CD4-positive, alpha-beta T cell (primary cell): ENCODE measurements at regions not wholly inside any gene's neighbourhood (a gene's known extent, or its start where the extent isn't known, plus 50 kb on each side); places are given as distances from the start of the nearest gene placed in this dataset.

Experiments
- ATAC-seq: fragments of 200-7000 bp; cut with Tn5 transposase; one replicate; pipeline ENCODE4 v1.10.0; 2022; ENCODE audit warnings: mild to moderate bottlenecking; ENCODE audit not compliant: poor library complexity
- CTCF ChIA-PET: fragments of 350-600 bp; sonication (Branson Sonifier 250); formaldehyde crosslinking; loops from one replicate; lab custom pipeline; 2021; ENCODE audit warnings: antibody characterized with exemption, inconsistent platforms; lab: Charles Lee
- POLR2A ChIA-PET: fragments of 350-600 bp; sonication (Branson Sonifier 250); formaldehyde crosslinking; loops from one replicate; lab custom pipeline; 2021; ENCODE audit warnings: antibody characterized with exemption, inconsistent platforms; lab: Charles Lee
- DNase-seq, 14 experiments: peaks; one replicate each; pipeline ENCODE4 v3.0.0-alpha.2; 2013 to 2020; ENCODE audit warnings: mixed read lengths in 2 of 14
- H3K27ac ChIP-seq, 2 donors: one replicate each; pipeline versions ENCODE4 v1.5.1 to v1.7.0; 2013; ENCODE audit warnings: low read length in 2 of 2, low read depth in 1 of 2, mild to moderate bottlenecking in 1 of 2
- H3K27me3 ChIP-seq, 2 experiments: 1 replicate in 1 of 2; 2 replicates in 1 of 2; pipeline versions ENCODE4 v1.6.1 to v1.7.0; 2013; ENCODE audit warnings: low read length in 2 of 2, control low read depth in 1 of 2, mild to moderate bottlenecking in 1 of 2, moderate library complexity in 1 of 2; ENCODE audit not compliant: insufficient read depth in 2 of 2, control insufficient read depth in 1 of 2
- H3K36me3 ChIP-seq: one replicate; pipeline ENCODE4 v1.6.1; 2013; ENCODE audit warnings: low read length, control low read depth; ENCODE audit not compliant: insufficient read depth
- H3K4me1 ChIP-seq: one replicate; pipeline ENCODE4 v1.6.1; 2013; ENCODE audit warnings: low read length, control low read depth; ENCODE audit not compliant: insufficient read depth
- H3K4me3 ChIP-seq: one replicate; pipeline ENCODE4 v1.5.1; 2013; ENCODE audit warnings: mild to moderate bottlenecking, low read length, moderate library complexity
- H3K9me3 ChIP-seq, 2 experiments: 1 replicate in 1 of 2; 2 replicates in 1 of 2; pipeline versions ENCODE4 v1.6.1 to v1.7.0; 2013; ENCODE audit warnings: low read length in 2 of 2, mild to moderate bottlenecking in 2 of 2, control low read depth in 1 of 2, moderate library complexity in 1 of 2; ENCODE audit not compliant: control insufficient read depth in 1 of 2, insufficient read depth in 1 of 2
- H3K27ac Mint-ChIP-seq: one replicate; pipeline ENCODE4 v1.8.0; 2020; ENCODE audit warnings: mixed read lengths
- H3K27me3 Mint-ChIP-seq: one replicate; pipeline ENCODE4 v1.8.0; 2021; ENCODE audit warnings: mixed read lengths
- H3K36me3 Mint-ChIP-seq: one replicate; pipeline ENCODE4 v1.8.0; 2021; ENCODE audit warnings: low read depth, mixed read lengths
- H3K4me1 Mint-ChIP-seq: one replicate; pipeline ENCODE4 v1.8.0; 2021; ENCODE audit warnings: low read depth, mixed read lengths
- H3K4me3 Mint-ChIP-seq: one replicate; pipeline ENCODE4 v1.8.0; 2020; ENCODE audit warnings: mild to moderate bottlenecking, mixed read lengths
- H3K9me3 Mint-ChIP-seq: one replicate; pipeline ENCODE4 v1.8.0; 2020; ENCODE audit warnings: mixed read lengths
- intact Hi-C, 2 experiments: fragments of 100-400 bp; cut with DNase I in 1 of 2; cut with micrococcal nuclease in 1 of 2; formaldehyde crosslinking; loops; one replicate each; pipeline versions ENCODE4 v1.15.1 to v1.9.0; 2023 to 2025; cut with DNase I, micrococcal nuclease
- TF ChIP-seq, protein P1 (sequence below): fragments of 200-600 bp; IDR thresholded peaks from one replicate; pipeline ENCODE4 v1.8.0; 2022; ENCODE audit warnings: antibody characterized with exemption, mild to moderate bottlenecking

DNA sequence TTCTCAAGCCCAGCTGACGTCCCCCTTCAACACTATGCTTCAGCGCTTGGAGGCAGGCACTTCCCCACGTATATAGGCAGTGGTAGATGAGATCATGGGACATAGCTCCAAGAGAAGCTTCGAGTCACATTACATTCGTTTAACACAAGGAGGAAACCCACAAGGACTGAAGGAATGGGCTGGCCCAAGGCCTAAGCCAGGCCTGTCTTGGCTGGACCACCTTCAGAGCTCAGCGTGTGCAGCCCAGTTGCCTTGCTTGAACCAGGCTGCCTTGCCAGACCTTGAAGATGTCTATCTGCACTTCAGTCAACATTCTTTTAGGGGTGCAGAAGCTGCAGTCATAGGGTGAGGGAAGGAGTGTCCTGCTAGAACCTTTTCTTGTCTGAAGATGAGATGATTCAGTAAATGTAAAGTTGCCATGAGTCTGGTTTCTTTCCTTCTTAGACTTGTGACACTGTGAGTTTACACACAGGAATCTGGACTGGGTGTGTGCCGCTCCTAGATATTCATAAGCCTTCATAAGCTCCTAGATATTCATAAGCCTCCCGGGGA, 144.1 kb upstream of the RBPJ start:
- no peak overlapping the region for H3K27ac Mint-ChIP-seq
- Histone ChIP-seq H3K27ac (no peak overlapping the region), H3K9me3 (no peaks in the 10 kb centered on the region), H3K36me3 (no peaks in the 10 kb centered on the region), H3K4me3 (no peak overlapping the region), H3K27me3 (no peaks in the 10 kb centered on the region), H3K4me1 (peaks cover 10% of the 10 kb centered on the region)
- no peaks in the 10 kb centered on the region for H3K36me3 Mint-ChIP-seq
- POLR2A ChIA-PET = no interaction called here
- H3K9me3 Mint-ChIP-seq = no peaks in the 10 kb centered on the region
- no peak overlapping the region for H3K4me3 Mint-ChIP-seq
- peaks cover 7% of the 10 kb centered on the region for H3K27me3 Mint-ChIP-seq
- CTCF ChIA-PET = no interaction called here
- intact Hi-C loops = no loop called here
- TF ChIP-seq, protein P1, sequence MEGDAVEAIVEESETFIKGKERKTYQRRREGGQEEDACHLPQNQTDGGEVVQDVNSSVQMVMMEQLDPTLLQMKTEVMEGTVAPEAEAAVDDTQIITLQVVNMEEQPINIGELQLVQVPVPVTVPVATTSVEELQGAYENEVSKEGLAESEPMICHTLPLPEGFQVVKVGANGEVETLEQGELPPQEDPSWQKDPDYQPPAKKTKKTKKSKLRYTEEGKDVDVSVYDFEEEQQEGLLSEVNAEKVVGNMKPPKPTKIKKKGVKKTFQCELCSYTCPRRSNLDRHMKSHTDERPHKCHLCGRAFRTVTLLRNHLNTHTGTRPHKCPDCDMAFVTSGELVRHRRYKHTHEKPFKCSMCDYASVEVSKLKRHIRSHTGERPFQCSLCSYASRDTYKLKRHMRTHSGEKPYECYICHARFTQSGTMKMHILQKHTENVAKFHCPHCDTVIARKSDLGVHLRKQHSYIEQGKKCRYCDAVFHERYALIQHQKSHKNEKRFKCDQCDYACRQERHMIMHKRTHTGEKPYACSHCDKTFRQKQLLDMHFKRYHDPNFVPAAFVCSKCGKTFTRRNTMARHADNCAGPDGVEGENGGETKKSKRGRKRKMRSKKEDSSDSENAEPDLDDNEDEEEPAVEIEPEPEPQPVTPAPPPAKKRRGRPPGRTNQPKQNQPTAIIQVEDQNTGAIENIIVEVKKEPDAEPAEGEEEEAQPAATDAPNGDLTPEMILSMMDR = no peak
- H3K4me1 Mint-ChIP-seq = no peaks in the 10 kb centered on the region
- ATAC-seq (no peak), DNase-seq (no peak)

DNA sequence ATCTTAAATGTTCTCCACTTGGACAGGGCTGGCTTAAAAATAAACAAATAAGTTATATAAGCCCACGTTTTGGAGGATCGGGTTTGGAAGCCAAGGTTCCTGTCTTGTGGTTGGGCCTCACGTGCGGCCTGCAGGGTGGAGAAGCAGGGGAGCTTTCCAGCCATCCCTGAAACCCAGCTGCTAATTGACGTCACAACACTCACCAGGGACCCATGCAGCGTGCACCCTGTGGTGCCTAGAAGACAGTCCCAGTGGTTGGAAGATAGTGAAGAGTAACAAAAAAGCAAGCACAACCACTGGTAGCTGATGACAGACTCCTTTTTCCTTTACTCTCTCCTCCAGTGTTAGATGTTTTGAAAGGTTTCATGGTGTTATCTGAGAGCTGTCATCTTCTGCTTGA, 142.0 kb upstream of the RBPJ start:
- ChIA-PET POLR2A (no interaction called here), CTCF (no interaction called here)
- H3K4me1 ChIP-seq = peaks cover 10% of the 10 kb centered on the region
- Mint-ChIP-seq H3K9me3 (no peaks in the 10 kb centered on the region), H3K36me3 (no peaks in the 10 kb centered on the region), H3K27ac (no peak overlapping the region), H3K4me1 (no peaks in the 10 kb centered on the region), H3K27me3 (no peaks in the 10 kb centered on the region), H3K4me3 (no peak overlapping the region)
- intact Hi-C loops = no loop called here
- no peaks in the 10 kb centered on the region for H3K36me3 ChIP-seq
- H3K27ac ChIP-seq = no peak overlapping the region
- TF ChIP-seq, protein P1 = no peak
- DNase-seq (peak in 2 of 14 experiments; percentile 17 to 42), ATAC-seq (no peak)
- H3K9me3 ChIP-seq = no peaks in the 10 kb centered on the region
- H3K27me3 ChIP-seq = no peaks in the 10 kb centered on the region
- H3K4me3 ChIP-seq = no peak overlapping the region

DNA sequence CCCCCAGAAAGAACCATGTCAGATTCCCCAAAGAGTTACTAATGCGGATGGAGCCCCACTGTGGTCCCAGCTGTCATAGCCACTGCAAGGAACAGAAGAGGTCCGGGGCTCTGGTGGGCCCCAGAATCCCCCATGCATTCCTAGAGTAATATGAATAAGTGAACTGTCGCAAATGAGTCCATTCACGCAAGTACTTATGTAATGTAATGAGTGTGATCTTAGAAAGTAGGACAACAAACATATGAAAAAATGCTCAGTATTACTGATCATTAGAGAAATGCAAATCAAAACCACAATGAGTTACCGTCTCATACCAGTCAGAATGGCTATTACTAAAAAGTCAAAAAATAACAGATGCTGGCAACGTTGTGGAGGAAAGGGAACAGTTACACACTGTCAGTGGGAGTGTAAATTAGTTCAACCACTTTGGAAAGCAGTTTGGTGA, 141.5 kb upstream of the RBPJ start:
- no peak for DNase-seq
- intact Hi-C loops = no loop called here
- TF ChIP-seq, protein P1 = no peak
- Mint-ChIP-seq H3K36me3 (no peaks in the 10 kb centered on the region), H3K4me3 (no peak overlapping the region), H3K9me3 (no peaks in the 10 kb centered on the region), H3K27ac (no peak overlapping the region), H3K27me3 (no peaks in the 10 kb centered on the region), H3K4me1 (no peaks in the 10 kb centered on the region)
- ChIA-PET CTCF (no interaction called here), POLR2A (no interaction called here)
- Histone ChIP-seq H3K4me3 (no peak overlapping the region), H3K27me3 (no peaks in the 10 kb centered on the region), H3K36me3 (no peaks in the 10 kb centered on the region), H3K4me1 (peaks cover 10% of the 10 kb centered on the region), H3K27ac (no peak overlapping the region), H3K9me3 (no peaks in the 10 kb centered on the region)
- ATAC-seq = no peak
